ENCODE measurements at regions not wholly inside any gene's neighbourhood (a gene's known extent, or its start where the extent isn't known, plus 50 kb on each side); places are given as distances from the start of the nearest gene placed in this dataset.

GRCh38 chr22:48744283-48744641, 1083.4 kb downstream of the BRD1 start:
- no peak for DNase-seq

GRCh38 chr22:48743601-48744282, 1083.9 kb downstream of the BRD1 start:
- DNase-seq: no peak

- DNase-seq: no peak
Observed at GRCh38 chr22:48742556-48743343, 1084.9 kb downstream of the BRD1 start.

GRCh38 chr22:48742191-48742555, 1085.5 kb downstream of the BRD1 start:
- DNase-seq: no peak

GRCh38 chr22:48741540-48741939, 1086.1 kb downstream of the BRD1 start:
- DNase-seq: no peak

- no peak for DNase-seq
Observed at GRCh38 chr22:48740731-48741405, 1086.8 kb downstream of the BRD1 start.

- DNase-seq: no peak
Observed at GRCh38 chr22:48740086-48740730, 1087.5 kb downstream of the BRD1 start.

- DNase-seq: no peak
Observed at GRCh38 chr22:48739348-48740085, 1088.2 kb downstream of the BRD1 start.

- DNase-seq: no peak
Observed at GRCh38 chr22:48738204-48738980, 1089.3 kb downstream of the BRD1 start.

- no peak for DNase-seq
Observed at GRCh38 chr22:48737461-48738203, 1090.0 kb downstream of the BRD1 start.

- no peak for DNase-seq
Observed at GRCh38 chr22:48736593-48737460, 1090.8 kb downstream of the BRD1 start.

GRCh38 chr22:48734961-48735360, 1092.7 kb downstream of the BRD1 start:
- DNase-seq: no peak

- no peak for DNase-seq
Observed at GRCh38 chr22:48734359-48734758, 1093.3 kb downstream of the BRD1 start.

- no peak for DNase-seq
Observed at GRCh38 chr22:48729499-48730171, 1098.0 kb downstream of the BRD1 start.

- DNase-seq: no peak
Observed at GRCh38 chr22:48727454-48728058, 1100.1 kb downstream of the BRD1 start.

GRCh38 chr22:48724899-48725298, 1102.8 kb downstream of the BRD1 start:
- no peak for DNase-seq

GRCh38 chr22:48722661-48723060, 1105.0 kb downstream of the BRD1 start:
- DNase-seq: no peak

- DNase-seq: no peak
Observed at GRCh38 chr22:48721395-48721669, 1106.3 kb downstream of the BRD1 start.

Measured in skin of body (tissue), 1 donor.